ENCODE measurements at regions not wholly inside any gene's neighbourhood (a gene's known extent, or its start where the extent isn't known, plus 50 kb on each side); places are given as distances from the start of the nearest gene placed in this dataset.

DNA sequence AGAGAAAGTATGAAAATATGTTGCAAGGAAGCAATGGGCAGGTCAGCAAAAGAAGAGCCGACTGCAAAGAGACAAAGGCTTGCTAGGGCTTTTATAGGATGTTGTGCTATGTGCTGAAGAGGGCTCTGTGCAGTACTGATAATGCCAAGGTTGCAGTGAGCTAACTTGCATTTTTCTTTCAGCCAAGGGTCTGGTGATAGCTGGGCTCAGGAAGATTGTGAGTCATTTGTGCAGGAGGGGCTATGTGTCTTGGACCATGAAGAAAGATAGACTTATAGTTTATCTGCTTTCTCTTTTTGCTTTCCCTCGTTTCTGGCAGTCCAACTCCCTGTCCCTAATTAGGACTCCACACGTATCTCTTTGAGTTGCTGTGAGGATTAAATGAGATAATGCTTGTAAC lies 64.5 kb upstream of the LRIG1 start:
- TF ChIP-seq, protein P1, sequence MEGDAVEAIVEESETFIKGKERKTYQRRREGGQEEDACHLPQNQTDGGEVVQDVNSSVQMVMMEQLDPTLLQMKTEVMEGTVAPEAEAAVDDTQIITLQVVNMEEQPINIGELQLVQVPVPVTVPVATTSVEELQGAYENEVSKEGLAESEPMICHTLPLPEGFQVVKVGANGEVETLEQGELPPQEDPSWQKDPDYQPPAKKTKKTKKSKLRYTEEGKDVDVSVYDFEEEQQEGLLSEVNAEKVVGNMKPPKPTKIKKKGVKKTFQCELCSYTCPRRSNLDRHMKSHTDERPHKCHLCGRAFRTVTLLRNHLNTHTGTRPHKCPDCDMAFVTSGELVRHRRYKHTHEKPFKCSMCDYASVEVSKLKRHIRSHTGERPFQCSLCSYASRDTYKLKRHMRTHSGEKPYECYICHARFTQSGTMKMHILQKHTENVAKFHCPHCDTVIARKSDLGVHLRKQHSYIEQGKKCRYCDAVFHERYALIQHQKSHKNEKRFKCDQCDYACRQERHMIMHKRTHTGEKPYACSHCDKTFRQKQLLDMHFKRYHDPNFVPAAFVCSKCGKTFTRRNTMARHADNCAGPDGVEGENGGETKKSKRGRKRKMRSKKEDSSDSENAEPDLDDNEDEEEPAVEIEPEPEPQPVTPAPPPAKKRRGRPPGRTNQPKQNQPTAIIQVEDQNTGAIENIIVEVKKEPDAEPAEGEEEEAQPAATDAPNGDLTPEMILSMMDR (IDR thresholded peaks at IDR 0.05; ENCODE audit: low read length), result no peak
- no peak for TF ChIP-seq EZH2phosphoT487 (IDR thresholded peaks at IDR 0.05; ENCODE audit: low read length)
- no peak for TF ChIP-seq EZH2 (optimal IDR thresholded peaks at IDR 0.05; ENCODE audit: low read depth, low read length)
